ENCODE measurements at regions not wholly inside any gene's neighbourhood (a gene's known extent, or its start where the extent isn't known, plus 50 kb on each side); places are given as distances from the start of the nearest gene placed in this dataset.
"Not testable (repeated sequence)": the region's sequence is repeated elsewhere in the genome, so short reads cannot be mapped to it uniquely, and the experiment has no call there.

GRCh38 chr7:34333925-34334324 is 324.1 kb upstream of the NPSR1 start:
- DNase-seq: no peak

DNA sequence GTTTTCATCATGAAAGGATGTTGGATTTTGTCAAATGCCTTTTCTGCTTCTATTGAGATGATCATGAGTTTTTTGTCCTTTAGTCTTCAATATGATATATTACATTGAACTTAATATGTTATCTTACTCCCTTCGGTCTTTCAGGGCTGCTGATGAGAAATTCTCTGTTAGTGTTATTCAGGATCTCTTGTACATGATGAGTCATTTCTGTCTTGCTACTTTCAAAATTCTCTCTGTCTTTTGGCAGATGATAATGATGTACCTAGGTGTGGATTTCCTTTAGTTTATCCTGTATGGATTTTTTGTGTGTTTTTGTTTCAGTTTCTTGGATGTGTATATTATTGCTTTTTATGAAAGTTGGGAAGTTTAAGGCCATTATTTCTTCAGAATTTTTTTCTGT is 320.9 kb upstream of the NPSR1 start:
- DNase-seq: no peak

DNA sequence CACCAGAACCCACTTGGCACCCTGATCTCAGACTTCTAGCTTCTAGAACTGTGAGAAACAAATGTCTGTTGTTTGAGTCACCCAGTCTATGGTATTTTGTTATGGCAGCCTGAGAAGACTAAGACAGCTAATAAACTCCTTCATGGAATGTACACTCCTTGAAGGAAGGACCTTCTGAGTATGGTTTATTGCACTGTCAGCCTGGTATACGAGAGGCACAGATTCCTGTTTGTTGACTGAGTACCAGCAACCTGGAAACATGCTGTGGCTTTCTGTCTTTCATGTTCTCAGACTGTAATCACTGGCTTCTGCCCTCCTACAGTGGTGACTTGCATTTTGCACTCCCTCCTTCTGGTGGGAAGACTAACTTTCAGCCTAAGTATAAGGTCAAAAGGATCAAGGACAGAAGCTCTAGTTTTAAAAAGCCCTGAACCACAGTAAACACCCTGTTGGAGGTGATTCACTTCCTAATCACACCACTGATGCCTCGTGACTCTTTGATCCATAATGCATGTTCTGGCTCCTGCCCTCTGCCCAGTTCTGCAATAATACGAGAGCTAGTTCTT is 319.0 kb upstream of the NPSR1 start:
- peak; percentile 59 for DNase-seq

DNA sequence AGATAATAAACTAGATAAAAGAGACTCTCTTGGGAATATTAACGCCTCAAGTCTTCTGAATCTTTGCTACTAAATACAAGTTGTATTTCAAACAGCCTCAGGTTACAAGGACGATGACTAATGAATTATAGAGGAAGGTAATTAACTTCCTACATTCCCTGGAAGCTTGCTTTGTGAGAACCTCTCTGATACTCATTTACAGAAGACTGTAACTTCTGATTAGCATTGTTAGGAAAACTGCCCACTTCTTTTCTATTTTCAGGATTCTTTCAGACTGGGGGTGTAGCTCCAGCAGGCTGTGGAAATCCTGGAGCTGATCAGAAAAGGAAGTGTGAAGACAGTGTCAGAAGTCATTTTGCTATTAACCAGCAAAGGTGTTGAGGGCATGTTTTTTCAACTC is 316.7 kb upstream of the NPSR1 start:
- DNase-seq: peak; percentile 47

DNA sequence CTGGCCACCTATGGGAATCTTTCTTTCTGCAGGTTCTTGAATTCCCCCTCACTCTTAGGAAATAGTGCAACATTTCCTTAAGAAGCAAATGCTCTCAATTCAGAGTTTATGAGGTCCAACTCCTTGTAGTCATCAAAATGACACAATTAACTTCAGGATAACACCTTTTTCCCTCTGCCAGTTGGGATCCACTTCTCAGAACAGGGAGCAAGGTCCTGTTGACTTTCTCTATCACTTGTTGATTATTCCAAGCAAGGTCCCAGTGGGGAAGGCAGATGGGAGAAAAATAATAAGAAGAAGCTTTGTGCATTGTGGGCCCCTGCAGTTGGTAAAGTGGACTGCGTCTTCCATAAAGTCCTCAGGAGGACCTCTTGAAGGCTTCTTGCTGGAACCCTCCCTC is 315.6 kb upstream of the NPSR1 start:
- no peak for DNase-seq

DNA sequence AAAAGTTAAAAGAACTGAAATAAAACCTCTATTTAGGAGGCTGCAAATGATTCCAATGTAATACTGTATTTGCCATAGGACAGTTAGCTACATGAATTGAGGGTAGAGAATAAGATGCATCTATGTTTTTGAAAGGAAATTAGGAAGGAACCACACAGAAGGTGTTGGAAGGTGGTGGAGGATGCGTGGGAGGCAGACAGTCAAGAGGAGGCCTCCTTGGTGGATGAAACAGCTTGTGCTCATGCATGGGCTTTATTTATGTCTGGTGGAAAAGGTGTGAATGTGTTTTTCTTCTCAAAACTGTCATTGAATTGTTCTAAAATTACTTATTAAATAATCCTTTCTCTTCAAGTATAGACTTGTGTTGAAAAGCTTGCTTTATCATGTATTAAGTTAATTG is 314.4 kb upstream of the NPSR1 start:
- no peak for DNase-seq

DNA sequence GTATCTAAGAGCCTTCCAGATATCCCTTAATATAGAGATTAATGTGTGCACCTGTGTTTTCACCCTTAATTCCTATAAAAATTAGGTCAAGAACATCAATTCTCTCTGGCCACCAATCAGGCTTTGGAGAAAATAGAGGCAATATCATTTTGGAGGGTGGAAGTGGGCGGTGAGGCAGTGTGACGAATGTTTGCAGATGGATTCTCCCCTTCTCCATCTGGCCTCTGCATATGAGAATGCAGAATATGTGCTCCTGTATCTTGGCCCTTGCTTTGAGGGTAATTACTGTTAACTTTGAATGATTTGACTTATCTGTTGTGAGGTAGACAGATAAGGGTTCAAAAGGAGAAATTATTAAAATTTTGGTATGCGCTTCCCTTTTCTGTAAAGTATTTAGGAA is 304.0 kb upstream of the NPSR1 start:
- DNase-seq: no peak

- peak; percentile 87 for DNase-seq
These were observed 303.1 kb upstream of the NPSR1 start for GRCh38 chr7:34354899-34355298.

- no peak for DNase-seq
These were observed 300.9 kb upstream of the NPSR1 start for GRCh38 chr7:34357068-34357467.

GRCh38 chr7:34357946-34358345 is 300.1 kb upstream of the NPSR1 start:
- DNase-seq: no peak

- not testable (repeated sequence) for DNase-seq
These were observed 299.4 kb upstream of the NPSR1 start for GRCh38 chr7:34358578-34358977.

- DNase-seq: no peak
These were observed 296.3 kb upstream of the NPSR1 start for GRCh38 chr7:34361663-34362250.

DNA sequence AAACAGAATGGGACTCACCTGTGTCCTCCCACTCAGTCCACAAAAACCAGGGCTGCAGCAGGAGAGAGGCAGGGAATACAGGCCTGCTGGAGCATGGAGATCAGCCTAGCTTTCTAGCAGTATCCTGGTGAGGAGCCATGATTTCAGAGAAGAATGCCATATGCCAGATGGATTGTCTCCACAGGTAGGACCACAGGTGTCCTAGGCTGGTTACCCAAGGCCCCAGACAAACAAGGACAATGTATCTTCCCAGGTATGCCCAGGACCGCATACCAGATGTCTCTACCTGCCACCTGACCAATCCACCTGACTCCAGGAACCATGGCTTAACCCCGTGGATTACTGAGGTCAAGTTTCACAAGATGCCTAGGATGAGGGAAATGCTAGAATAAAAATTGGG is 295.4 kb upstream of the NPSR1 start:
- no peak for DNase-seq

- no peak for DNase-seq
These were observed 293.9 kb upstream of the NPSR1 start for GRCh38 chr7:34364130-34364529.

DNA sequence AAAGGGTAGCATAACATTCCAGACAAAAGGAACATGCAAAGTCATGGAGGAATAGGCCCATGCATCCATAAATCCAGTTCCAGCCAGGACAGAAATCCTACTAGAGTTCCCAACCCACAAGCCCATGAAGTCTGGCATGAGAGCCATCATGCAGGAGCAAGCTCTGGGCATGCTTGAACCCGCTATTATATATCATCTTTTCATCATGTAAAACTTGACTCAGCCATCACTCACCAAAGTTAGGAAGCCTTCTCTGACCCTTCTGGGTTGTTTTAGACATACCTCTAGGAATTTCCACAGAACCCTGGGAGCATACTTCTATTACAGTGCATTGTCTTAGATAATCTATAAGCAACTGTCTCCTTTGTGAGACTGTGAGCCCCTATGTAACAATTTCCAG is 293.0 kb upstream of the NPSR1 start:
- DNase-seq: no peak

GRCh38 chr7:34365611-34366010 is 292.4 kb upstream of the NPSR1 start:
- DNase-seq: no peak

- peak; percentile 29 for DNase-seq
These were observed 286.1 kb upstream of the NPSR1 start for GRCh38 chr7:34371922-34372321.

DNA sequence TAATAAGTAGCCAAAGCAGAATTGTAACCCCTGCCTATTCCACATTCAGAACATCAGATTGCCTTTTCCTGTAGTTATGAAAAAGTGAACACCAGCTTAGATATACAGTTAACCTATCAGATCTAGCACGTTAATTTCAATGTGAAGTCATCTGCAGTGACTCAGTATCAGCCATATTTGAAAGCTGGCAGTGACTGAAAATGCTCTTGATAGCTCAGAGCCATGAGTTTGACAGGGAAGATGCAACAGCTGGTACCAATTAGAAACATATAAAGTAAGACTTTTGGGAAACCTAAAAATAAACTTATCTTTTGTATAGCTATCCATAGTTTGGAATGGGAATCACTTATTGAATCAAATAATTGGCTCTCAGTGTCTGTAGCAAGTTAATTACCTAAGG is 284.1 kb upstream of the NPSR1 start:
- DNase-seq: peak; percentile 83

- no peak for DNase-seq
These were observed 275.7 kb upstream of the NPSR1 start for GRCh38 chr7:34382166-34382893.

GRCh38 chr7:34385384-34385783 is 272.6 kb upstream of the NPSR1 start:
- peak; percentile 22 for DNase-seq

GRCh38 chr7:34389332-34390078 is 268.5 kb upstream of the NPSR1 start:
- no peak for DNase-seq

DNA sequence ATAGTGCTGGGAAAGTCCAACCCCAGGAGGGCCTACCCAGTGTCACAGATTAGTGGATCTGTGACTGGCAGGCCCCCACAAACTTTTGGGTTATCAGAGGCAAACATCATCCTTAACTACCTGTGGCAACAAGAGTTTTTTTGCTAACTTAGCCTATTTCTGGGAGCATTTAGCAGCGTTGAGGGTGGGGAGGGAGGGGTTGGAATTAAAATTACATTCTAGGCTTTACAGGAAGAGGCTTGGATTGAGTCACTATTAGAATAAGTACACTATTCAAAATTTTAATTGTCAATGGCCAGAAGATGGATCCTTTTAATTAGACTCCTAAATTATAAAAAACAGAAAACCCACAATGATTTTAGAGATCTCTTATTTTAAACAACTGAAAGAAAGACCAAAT is 267.9 kb upstream of the NPSR1 start:
- no peak for DNase-seq

- no peak for DNase-seq
These were observed 265.0 kb upstream of the NPSR1 start for GRCh38 chr7:34392972-34393371.
